OCI-LY1 (cell line): ENCODE measurements at regions not wholly inside any gene's neighbourhood (a gene's known extent, or its start where the extent isn't known, plus 50 kb on each side); places are given as distances from the start of the nearest gene placed in this dataset.

ENCODE experiments used
- H2AFZ ChIP-seq: fragments of 200-600 bp; sonication (generic), shearing (Covaris generic); 2 replicates; pipeline ENCODE4 v1.6.0; 2014; ENCODE audit warnings: antibody characterized with exemption, mild to moderate bottlenecking, low read length
- H3F3A ChIP-seq: fragments of 200-600 bp; sonication (generic), shearing (Covaris generic); 2 replicates; pipeline ENCODE4 v1.6.0; 2014; ENCODE audit warnings: mild to moderate bottlenecking, antibody characterized with exemption, low read length, moderate library complexity; ENCODE audit not compliant: insufficient read depth
- H3K27ac ChIP-seq: fragments of 200-600 bp; sonication (generic); 2 replicates; pipeline ENCODE4 v1.5.1; 2014; ENCODE audit warnings: low read length, mixed run types, mild to moderate bottlenecking, low read depth; ENCODE audit not compliant: poor library complexity, severe bottlenecking
- H3K27me3 ChIP-seq: fragments of 200-600 bp; sonication (generic); 2 replicates; pipeline ENCODE4 v1.6.0; 2014; ENCODE audit warnings: antibody characterized with exemption, mild to moderate bottlenecking, low read length, moderate library complexity; ENCODE audit not compliant: insufficient read depth
- H3K36me3 ChIP-seq: fragments of 200-600 bp; sonication (generic); 2 replicates; pipeline ENCODE4 v1.6.1; 2014; ENCODE audit warnings: mild to moderate bottlenecking, antibody characterized with exemption, low read length, moderate library complexity, mixed read lengths; ENCODE audit not compliant: insufficient read depth
- H3K4me1 ChIP-seq: fragments of 200-600 bp; sonication (generic); 2 replicates; pipeline ENCODE4 v1.5.1; 2014; ENCODE audit warnings: mild to moderate bottlenecking, low read length, moderate library complexity; ENCODE audit not compliant: insufficient read depth, severe bottlenecking
- H3K4me2 ChIP-seq: fragments of 200-600 bp; sonication (generic), shearing (Covaris generic); 2 replicates; pipeline ENCODE4 v1.6.1; 2014; ENCODE audit warnings: low read length
- H3K4me3 ChIP-seq: fragments of 200-600 bp; sonication (generic); 2 replicates; pipeline ENCODE4 v1.5.1; 2014; ENCODE audit warnings: low read length, low read depth, mild to moderate bottlenecking, mixed read lengths; ENCODE audit not compliant: poor library complexity, severe bottlenecking
- H3K79me2 ChIP-seq: fragments of 200-600 bp; shearing (Covaris generic); 2 replicates; pipeline ENCODE4 v1.6.1; 2016; ENCODE audit warnings: mixed run types, low read length, mixed read lengths; ENCODE audit not compliant: insufficient read depth
- H3K9ac ChIP-seq: fragments of 200-600 bp; sonication (generic), shearing (Covaris generic); 2 replicates; pipeline ENCODE4 v1.6.1; 2014; ENCODE audit warnings: mild to moderate bottlenecking, low read length, mixed read lengths
- H3K9me2 ChIP-seq: fragments of 200-600 bp; sonication (generic), shearing (Covaris generic); 2 replicates; pipeline ENCODE4 v1.6.1; 2014; ENCODE audit warnings: low read depth, mild to moderate bottlenecking, low read length, mixed read lengths
- H3K9me3 ChIP-seq: fragments of 200-600 bp; shearing (Covaris generic); 2 replicates; pipeline ENCODE4 v1.6.1; 2014; ENCODE audit warnings: low read length, mixed read lengths
- H4K20me1 ChIP-seq: fragments of 200-600 bp; sonication (generic), shearing (Covaris generic); 2 replicates; pipeline ENCODE4 v1.6.0; 2016; ENCODE audit warnings: mild to moderate bottlenecking, low read length; ENCODE audit not compliant: insufficient read depth
- EZH2 ChIP-seq: fragments of 200-600 bp; sonication (generic), shearing (Covaris generic); IDR thresholded peaks from 2 replicates; pipeline ENCODE4 v1.8.0; 2017; ENCODE audit warnings: borderline replicate concordance, mixed run types, mild to moderate bottlenecking, antibody characterized with exemption, low read length, moderate library complexity, mixed read lengths
- TF ChIP-seq, protein P1 (sequence below): fragments of 200-600 bp; sonication (generic), shearing (Covaris generic); IDR thresholded peaks from 2 replicates; pipeline ENCODE4 v1.5.1; 2017; ENCODE audit warnings: mild to moderate bottlenecking, antibody characterized with exemption, low read length, moderate library complexity, mixed read lengths

DNA sequence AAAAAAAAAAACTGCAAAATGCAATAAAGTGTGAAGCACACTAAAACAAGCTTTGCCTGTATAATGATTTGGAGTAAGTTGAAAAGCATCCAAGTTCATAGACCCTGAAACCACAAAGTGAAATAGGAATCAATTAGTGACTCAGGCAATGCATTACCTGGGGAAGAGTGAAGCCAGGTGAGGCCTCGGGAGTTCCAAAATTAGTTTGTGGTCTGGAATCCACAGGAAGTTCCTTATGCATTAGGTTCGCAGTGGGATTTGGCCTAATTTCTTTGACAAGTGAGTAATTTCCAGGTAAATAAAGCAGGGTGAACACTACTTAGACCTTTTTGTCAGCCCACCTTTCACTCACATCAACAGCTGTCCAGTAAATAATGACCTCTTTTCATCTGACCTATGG is 490.8 kb downstream of the CBLN4 start:
- no peaks in the 10 kb centered on the region for H3K79me2 ChIP-seq
- no peak for TF ChIP-seq EZH2
- H3K4me2 ChIP-seq: no peak overlapping the region
- no peaks in the 10 kb centered on the region for H3K9me3 ChIP-seq
- no peaks in the 10 kb centered on the region for H3F3A ChIP-seq
- no peak overlapping the region for H3K4me3 ChIP-seq
- no peaks in the 10 kb centered on the region for H4K20me1 ChIP-seq
- no peak overlapping the region for H3K27ac ChIP-seq
- no peaks in the 10 kb centered on the region for H3K4me1 ChIP-seq
- no peak overlapping the region for H2AFZ ChIP-seq
- no peaks in the 10 kb centered on the region for H3K36me3 ChIP-seq
- no peak overlapping the region for H3K9ac ChIP-seq
- no peaks in the 10 kb centered on the region for H3K9me2 ChIP-seq
- no peaks in the 10 kb centered on the region for H3K27me3 ChIP-seq

DNA sequence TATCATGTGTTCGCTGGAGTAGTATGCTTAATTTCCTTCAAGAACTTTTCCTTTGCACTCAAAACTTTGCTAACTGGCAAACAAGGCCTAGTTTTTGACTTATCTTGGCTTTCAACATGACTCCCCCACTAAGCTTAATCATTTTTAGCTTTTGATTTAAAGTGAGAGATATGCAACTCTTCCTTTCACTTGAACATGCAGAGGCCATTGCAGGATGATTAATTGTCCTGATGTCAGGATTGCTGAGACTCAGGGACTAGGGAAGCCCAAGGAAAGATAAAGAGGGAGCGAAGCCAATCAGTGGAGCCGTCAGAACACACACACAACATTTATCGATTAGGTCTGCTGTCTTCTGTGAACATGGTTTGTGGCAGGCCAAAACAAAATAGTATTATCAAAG is 491.4 kb downstream of the CBLN4 start:
- Histone ChIP-seq H3K79me2 (no peaks in the 10 kb centered on the region), H3K27me3 (no peaks in the 10 kb centered on the region), H3F3A (no peaks in the 10 kb centered on the region), H3K4me3 (no peak overlapping the region), H2AFZ (no peak overlapping the region), H3K9ac (no peak overlapping the region), H3K9me3 (no peaks in the 10 kb centered on the region), H3K9me2 (no peaks in the 10 kb centered on the region), H4K20me1 (no peaks in the 10 kb centered on the region), H3K4me2 (no peak overlapping the region), H3K4me1 (no peaks in the 10 kb centered on the region), H3K27ac (no peak overlapping the region), H3K36me3 (no peaks in the 10 kb centered on the region)
- no peak for TF ChIP-seq EZH2
- TF ChIP-seq, protein P1, sequence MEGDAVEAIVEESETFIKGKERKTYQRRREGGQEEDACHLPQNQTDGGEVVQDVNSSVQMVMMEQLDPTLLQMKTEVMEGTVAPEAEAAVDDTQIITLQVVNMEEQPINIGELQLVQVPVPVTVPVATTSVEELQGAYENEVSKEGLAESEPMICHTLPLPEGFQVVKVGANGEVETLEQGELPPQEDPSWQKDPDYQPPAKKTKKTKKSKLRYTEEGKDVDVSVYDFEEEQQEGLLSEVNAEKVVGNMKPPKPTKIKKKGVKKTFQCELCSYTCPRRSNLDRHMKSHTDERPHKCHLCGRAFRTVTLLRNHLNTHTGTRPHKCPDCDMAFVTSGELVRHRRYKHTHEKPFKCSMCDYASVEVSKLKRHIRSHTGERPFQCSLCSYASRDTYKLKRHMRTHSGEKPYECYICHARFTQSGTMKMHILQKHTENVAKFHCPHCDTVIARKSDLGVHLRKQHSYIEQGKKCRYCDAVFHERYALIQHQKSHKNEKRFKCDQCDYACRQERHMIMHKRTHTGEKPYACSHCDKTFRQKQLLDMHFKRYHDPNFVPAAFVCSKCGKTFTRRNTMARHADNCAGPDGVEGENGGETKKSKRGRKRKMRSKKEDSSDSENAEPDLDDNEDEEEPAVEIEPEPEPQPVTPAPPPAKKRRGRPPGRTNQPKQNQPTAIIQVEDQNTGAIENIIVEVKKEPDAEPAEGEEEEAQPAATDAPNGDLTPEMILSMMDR: no peak

DNA sequence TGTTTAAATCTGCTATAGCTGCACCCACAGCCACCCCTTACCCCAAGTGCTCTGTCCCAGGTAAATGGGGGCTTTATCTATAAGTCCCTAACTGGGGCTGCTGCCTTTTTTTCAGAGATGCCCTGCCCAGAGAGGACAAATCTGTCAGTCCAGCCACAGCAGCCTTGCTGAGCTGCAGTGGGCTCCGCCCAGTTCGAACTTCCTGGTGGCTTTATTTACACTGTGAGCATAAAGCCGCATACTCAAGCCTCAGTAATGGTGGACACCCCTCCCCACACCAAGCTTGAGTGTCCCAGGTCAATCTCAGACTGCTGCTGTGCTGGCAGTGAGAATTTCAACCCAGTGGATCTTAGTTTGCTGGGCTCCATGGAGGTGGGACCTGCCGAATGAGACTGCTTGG is 505.2 kb downstream of the CBLN4 start:
- Histone ChIP-seq H4K20me1 (no peaks in the 10 kb centered on the region), H3K27me3 (no peaks in the 10 kb centered on the region), H3K9ac (no peak overlapping the region), H3K4me3 (no peak overlapping the region), H3K27ac (no peak overlapping the region), H3K79me2 (no peaks in the 10 kb centered on the region), H2AFZ (no peak overlapping the region), H3K4me1 (no peaks in the 10 kb centered on the region), H3F3A (no peaks in the 10 kb centered on the region), H3K4me2 (no peak overlapping the region), H3K9me2 (no peaks in the 10 kb centered on the region), H3K9me3 (no peaks in the 10 kb centered on the region), H3K36me3 (no peaks in the 10 kb centered on the region)
- TF ChIP-seq, protein P1: no peak
- no peak for TF ChIP-seq EZH2

DNA sequence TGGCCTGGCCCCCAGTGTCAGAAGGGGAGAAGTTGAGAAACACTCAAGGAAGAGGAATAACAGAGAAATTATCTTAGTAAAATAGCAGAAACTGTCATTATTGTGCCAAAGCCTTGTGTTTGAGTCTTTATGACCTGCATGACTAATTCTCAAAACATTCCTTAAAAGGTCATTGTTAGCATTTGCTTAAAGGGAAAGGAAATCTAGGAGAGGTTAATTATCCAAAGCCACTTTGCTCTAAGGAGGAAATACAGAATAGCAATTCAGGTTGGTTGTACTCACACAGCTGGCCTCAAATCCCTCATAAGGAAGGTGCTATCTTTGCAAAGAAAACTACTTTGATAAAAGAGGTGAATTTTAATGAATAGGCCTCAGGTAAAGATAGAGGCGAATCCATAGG is 516.7 kb downstream of the CBLN4 start:
- no peaks in the 10 kb centered on the region for H4K20me1 ChIP-seq
- H3F3A ChIP-seq: no peaks in the 10 kb centered on the region
- no peak overlapping the region for H3K9ac ChIP-seq
- no peak overlapping the region for H2AFZ ChIP-seq
- no peaks in the 10 kb centered on the region for H3K79me2 ChIP-seq
- H3K9me2 ChIP-seq: no peaks in the 10 kb centered on the region
- H3K9me3 ChIP-seq: no peaks in the 10 kb centered on the region
- no peaks in the 10 kb centered on the region for H3K36me3 ChIP-seq
- TF ChIP-seq, protein P1: no peak
- no peak for TF ChIP-seq EZH2
- no peak overlapping the region for H3K4me3 ChIP-seq
- H3K27me3 ChIP-seq: no peaks in the 10 kb centered on the region
- no peaks in the 10 kb centered on the region for H3K4me1 ChIP-seq
- H3K4me2 ChIP-seq: no peak overlapping the region
- no peak overlapping the region for H3K27ac ChIP-seq
